B cell (primary cell): ENCODE measurements at regions not wholly inside any gene's neighbourhood (a gene's known extent, or its start where the extent isn't known, plus 50 kb on each side); places are given as distances from the start of the nearest gene placed in this dataset.

ENCODE experiments used
- ATAC-seq: fragments of 200-7000 bp; cut with Tn5 transposase; one replicate; pipeline ENCODE4 v1.10.0; 2021; ENCODE audit warnings: low read depth, mild to moderate bottlenecking, moderate number of reproducible peaks, moderate library complexity
- CTCF ChIA-PET: fragments of 350-600 bp; sonication (Branson Sonifier 250); formaldehyde crosslinking; loops from one replicate; lab custom pipeline; 2021; ENCODE audit warnings: antibody characterized with exemption, inconsistent platforms; lab: Charles Lee
- POLR2A ChIA-PET: fragments of 350-600 bp; sonication (Branson Sonifier 250); formaldehyde crosslinking; loops from one replicate; lab custom pipeline; 2021; ENCODE audit warnings: antibody characterized with exemption; lab: Charles Lee
- DNase-seq: peaks from one replicate; pipeline ENCODE4 v3.0.0; 2013
- H2AFZ ChIP-seq: 2 replicates; pipeline ENCODE4 v1.6.1; 2012; ENCODE audit warnings: mild to moderate bottlenecking, low read depth, low read length; ENCODE audit not compliant: insufficient read depth, poor library complexity, severe bottlenecking
- H3K27ac ChIP-seq, 2 donors: 1 replicate in 1 of 2; 2 replicates in 1 of 2; pipeline ENCODE4 v1.5.1; 2012 to 2013; ENCODE audit warnings: low read length in 2 of 2, mild to moderate bottlenecking in 2 of 2, moderate library complexity in 1 of 2
- H3K27me3 ChIP-seq, 4 experiments: fragments of 200-600 bp in 1 of 4; sonication (generic) in 1 of 4; replicated peaks in 1 of 4; 1 replicate in 2 of 4; 2 replicates in 2 of 4; pipeline versions ENCODE4 v1.6.1 to v1.7.0; 2013 to 2016; ENCODE audit warnings: low read length in 3 of 4, mild to moderate bottlenecking in 2 of 4, mixed read lengths in 1 of 4, moderate library complexity in 1 of 4; ENCODE audit not compliant: insufficient read depth in 4 of 4, control insufficient read depth in 3 of 4; ENCODE audit errors: control extremely low read depth in 1 of 4
- H3K36me3 ChIP-seq, 2 experiments: replicated peaks in 1 of 2; 1 replicate in 1 of 2; 2 replicates in 1 of 2; pipeline versions ENCODE4 v1.6.1 to v1.7.1; 2013; ENCODE audit warnings: low read length in 1 of 2; ENCODE audit not compliant: insufficient read depth in 2 of 2, control insufficient read depth in 1 of 2; ENCODE audit errors: control extremely low read depth in 1 of 2, extremely low read depth in 1 of 2
- H3K4me1 ChIP-seq, 2 donors: fragments of 200-600 bp in 1 of 2; sonication (generic) in 1 of 2; 1 replicate in 1 of 2; 2 replicates in 1 of 2; pipeline versions ENCODE4 v1.5.1 to v1.6.1; 2013 to 2017; ENCODE audit warnings: low read length in 2 of 2; ENCODE audit not compliant: control insufficient read depth in 2 of 2, insufficient read depth in 2 of 2
- H3K4me2 ChIP-seq: replicated peaks from 2 replicates; pipeline ENCODE3; 2012; ENCODE audit warnings: mild to moderate bottlenecking, low read depth, low read length; ENCODE audit not compliant: poor library complexity, severe bottlenecking
- H3K4me3 ChIP-seq, 5 experiments: fragments of 200-600 bp in 1 of 5; sonication (generic) in 1 of 5; 1 replicate in 3 of 5; 2 replicates in 2 of 5; pipeline versions ENCODE4 v1.5.1 to v1.7.0; 2011 to 2016; ENCODE audit warnings: low read length in 4 of 5, mild to moderate bottlenecking in 4 of 5, low read depth in 2 of 5, control low read depth in 1 of 5, moderate library complexity in 1 of 5; ENCODE audit not compliant: insufficient read depth in 1 of 5; ENCODE audit errors: control extremely low read depth in 1 of 5, extremely low read depth in 1 of 5
- H3K79me2 ChIP-seq: fragments of 200-600 bp; sonication (generic); one replicate; pipeline ENCODE4 v1.6.0; 2016; ENCODE audit warnings: low read length; ENCODE audit not compliant: control insufficient read depth, insufficient read depth
- H3K9ac ChIP-seq: fragments of 200-600 bp; sonication (generic); 2 replicates; pipeline ENCODE4 v1.6.1; 2017; ENCODE audit warnings: mild to moderate bottlenecking, low read length, moderate library complexity
- H3K9me3 ChIP-seq, 3 donors: one replicate each; pipeline versions ENCODE4 v1.6.1 to v1.7.1; 2013; ENCODE audit warnings: low read length in 2 of 3; ENCODE audit not compliant: control insufficient read depth in 2 of 3, insufficient read depth in 1 of 3; ENCODE audit errors: control extremely low read depth in 1 of 3
- H4K20me1 ChIP-seq: 2 replicates; pipeline ENCODE4 v1.6.0; 2012; ENCODE audit warnings: mild to moderate bottlenecking, low read length; ENCODE audit not compliant: insufficient read depth, control insufficient read depth, poor library complexity, severe bottlenecking
- H3K27ac Mint-ChIP-seq: one replicate; pipeline ENCODE4 v1.8.0; 2021; ENCODE audit warnings: mixed read lengths
- H3K27me3 Mint-ChIP-seq: one replicate; pipeline ENCODE4 v1.8.0; 2021; ENCODE audit warnings: mixed read lengths
- H3K4me1 Mint-ChIP-seq: one replicate; pipeline ENCODE4 v1.8.0; 2021; ENCODE audit warnings: mixed read lengths
- H3K4me3 Mint-ChIP-seq: one replicate; pipeline ENCODE4 v1.8.0; 2021; ENCODE audit warnings: mixed read lengths
- H3K9me3 Mint-ChIP-seq: one replicate; pipeline ENCODE4 v1.8.0; 2022; ENCODE audit warnings: mixed read lengths; ENCODE audit not compliant: insufficient read depth
- CTCF ChIP-seq: fragments of 200-600 bp; IDR thresholded peaks from one replicate; pipeline ENCODE4 v1.8.0; 2022; ENCODE audit warnings: antibody characterized with exemption, mild to moderate bottlenecking
- EZH2 ChIP-seq: IDR thresholded peaks from 2 replicates; pipeline ENCODE4 v1.6.1; 2012; ENCODE audit warnings: borderline replicate concordance, low read depth, mild to moderate bottlenecking, moderate library complexity, low read length; ENCODE audit not compliant: insufficient read depth, poor library complexity, severe bottlenecking
- WGBS: methylation state at CpG from one replicate; pipeline ENCODE4 v1.1.5; 2013; ENCODE audit warnings: missing lambda C conversion rate; ENCODE audit not compliant: insufficient coverage; 5-methylcytosine and 5-hydroxymethylcytosine counted together
- intact Hi-C: fragments of 100-400 bp; cut with micrococcal nuclease; formaldehyde crosslinking; loops from one replicate; pipeline ENCODE4 v1.10.0; 2022

- Mint-ChIP-seq H3K4me3 (no peak overlapping the region), H3K9me3 (no peaks in the 10 kb centered on the region), H3K27me3 (no peaks in the 10 kb centered on the region), H3K27ac (no peak overlapping the region), H3K4me1 (no peaks in the 10 kb centered on the region)
- no peaks in the 10 kb centered on the region for H3K36me3 ChIP-seq
- intact Hi-C loops: loop anchor here (5.0 kb wide), 1 partner anchor 34 kb away; no protein-coding TSS in a partner anchor
- H3K79me2 ChIP-seq: no peaks in the 10 kb centered on the region
- no peak overlapping the region for H3K27ac ChIP-seq
- no peak for ATAC-seq
- DNase-seq: no peak
- H3K9me3 ChIP-seq: no peaks in the 10 kb centered on the region
- no peak for TF ChIP-seq EZH2
- TF ChIP-seq CTCF: no peak
- ChIA-PET POLR2A (no interaction called here), CTCF (no interaction called here)
- WGBS: no CpG with 5 or more reads among the region's 1 CpG
- H3K27me3 ChIP-seq: no peaks in the 10 kb centered on the region
- no peaks in the 10 kb centered on the region for H3K4me1 ChIP-seq
- no peak overlapping the region for H3K4me3 ChIP-seq
- no peaks in the 10 kb centered on the region for H4K20me1 ChIP-seq
- no peak overlapping the region for H3K4me2 ChIP-seq
- H3K9ac ChIP-seq: no peak overlapping the region
- no peak overlapping the region for H2AFZ ChIP-seq
Observed at GRCh38 chr5:143471041-143471509, 67.6 kb upstream of the NR3C1 start.

GRCh38 chr5:143470120-143470519 is 66.6 kb upstream of the NR3C1 start:
- no peak overlapping the region for H3K4me3 Mint-ChIP-seq
- H3K27me3 Mint-ChIP-seq: no peaks in the 10 kb centered on the region
- Histone ChIP-seq H2AFZ (no peak overlapping the region), H3K27me3 (no peaks in the 10 kb centered on the region), H3K4me2 (no peak overlapping the region), H3K27ac (no peak overlapping the region), H4K20me1 (no peaks in the 10 kb centered on the region), H3K36me3 (no peaks in the 10 kb centered on the region), H3K9me3 (no peaks in the 10 kb centered on the region), H3K4me3 (no peak overlapping the region), H3K4me1 (no peaks in the 10 kb centered on the region), H3K79me2 (no peaks in the 10 kb centered on the region), H3K9ac (no peak overlapping the region)
- H3K9me3 Mint-ChIP-seq: no peaks in the 10 kb centered on the region
- WGBS: no CpG with 5 or more reads among the region's 1 CpG
- DNase-seq: no peak
- no peaks in the 10 kb centered on the region for H3K4me1 Mint-ChIP-seq
- no peak overlapping the region for H3K27ac Mint-ChIP-seq
- intact Hi-C loops: loop anchor here (5.0 kb wide), 1 partner anchor 33 kb away; no protein-coding TSS in a partner anchor
- ChIA-PET CTCF (no interaction called here), POLR2A (no interaction called here)
- no peak for ATAC-seq
- no peak for TF ChIP-seq EZH2
- no peak for TF ChIP-seq CTCF
